Panc1 (cell line): ENCODE measurements at regions not wholly inside any gene's neighbourhood (a gene's known extent, or its start where the extent isn't known, plus 50 kb on each side); places are given as distances from the start of the nearest gene placed in this dataset.

Source experiments
- ATAC-seq: fragments of 200-7000 bp; cut with Tn5 transposase; 2 replicates; pipeline ENCODE4 v1.9.1; 2020; ENCODE audit warnings: mild to moderate bottlenecking, moderate library complexity
- BruUV-seq: library from RNA; stranded (reverse); fragments of 400-500 nt; replicated peaks from 2 replicates; lab custom pipeline; 2021; lab: Mats Ljungman, UMichigan
- CTCF ChIA-PET: fragments of 300-600 bp; sonication (Branson Sonifier 250); formaldehyde crosslinking; loops from one replicate; lab custom pipeline; 2022; ENCODE audit warnings: antibody characterized with exemption; lab: Charles Lee
- POLR2A ChIA-PET: fragments of 300-600 bp; sonication (Branson Sonifier 250); formaldehyde crosslinking; loops from one replicate; lab custom pipeline; 2022; ENCODE audit warnings: antibody characterized with exemption; lab: Charles Lee
- DNase-seq: peaks from one replicate; pipeline ENCODE4 v3.0.0-alpha.2; 2010; ENCODE audit warnings: low read depth, low spot score
- H3K27ac ChIP-seq: 2 replicates; pipeline ENCODE4 v1.5.1; 2011; ENCODE audit warnings: mild to moderate bottlenecking, low read length, inconsistent platforms
- H3K27me3 ChIP-seq: fragments of 200-500 bp; sonication (Bioruptor generic); 2 replicates; pipeline ENCODE4 v1.6.0; 2014; ENCODE audit warnings: low read length, inconsistent platforms; ENCODE audit not compliant: control insufficient read depth, insufficient read depth
- H3K36me3 ChIP-seq: fragments of 200-500 bp; sonication (Bioruptor generic); 2 replicates; pipeline ENCODE4 v1.5.1; 2014; ENCODE audit warnings: inconsistent platforms, mild to moderate bottlenecking, low read length, moderate library complexity; ENCODE audit not compliant: control insufficient read depth, insufficient read depth
- H3K4me1 ChIP-seq: 2 replicates; pipeline ENCODE4 v1.5.1; 2011; ENCODE audit warnings: inconsistent platforms, mild to moderate bottlenecking, low read length, moderate library complexity; ENCODE audit not compliant: control insufficient read depth, insufficient read depth
- H3K4me3 ChIP-seq, 2 experiments: 2 replicates each; pipeline ENCODE4 v1.5.1; 2011 to 2012; ENCODE audit warnings: low read depth in 2 of 2, low read length in 2 of 2, mild to moderate bottlenecking in 2 of 2, inconsistent platforms in 1 of 2, moderate library complexity in 1 of 2
- H3K9me3 ChIP-seq: fragments of 200-500 bp; sonication (Bioruptor generic); 2 replicates; pipeline ENCODE4 v1.5.1; 2014; ENCODE audit warnings: low read depth, mild to moderate bottlenecking, inconsistent platforms, low read length, moderate library complexity; ENCODE audit not compliant: control insufficient read depth, insufficient read depth
- CTCF ChIP-seq: fragments of 450-650 bp; IDR thresholded peaks from 2 replicates; pipeline ENCODE4 v1.5.1; 2017; ENCODE audit warnings: mild to moderate bottlenecking
- POLR2AphosphoS5 ChIP-seq: IDR thresholded peaks from 2 replicates; pipeline ENCODE4 v1.6.1; 2012; ENCODE audit warnings: mild to moderate bottlenecking, low read depth, low read length, moderate library complexity
- REST ChIP-seq, 2 experiments: IDR thresholded peaks; 2 replicates each; pipeline ENCODE4 v1.6.1; 2011 to 2012; ENCODE audit warnings: low read depth in 2 of 2, control low read depth in 1 of 2, low read length in 1 of 2, mild to moderate bottlenecking in 1 of 2, moderate library complexity in 1 of 2; ENCODE audit not compliant: insufficient read depth in 1 of 2
- SIN3A ChIP-seq: IDR thresholded peaks from 2 replicates; pipeline ENCODE4 v1.6.1; 2012; ENCODE audit warnings: low read depth, mild to moderate bottlenecking, low read length, moderate library complexity, borderline replicate concordance; ENCODE audit not compliant: insufficient read depth
- TCF7L2 ChIP-seq: IDR thresholded peaks from 2 replicates; pipeline ENCODE4 v1.6.1; 2011; ENCODE audit warnings: mild to moderate bottlenecking, low read depth, low read length, inconsistent platforms
- in situ Hi-C: cut with HindIII; loops from 2 replicates; pipeline ENCODE4 v1.10.0; 2016; ENCODE audit warnings: low sequenced_read_pairs, low pct_unique_long_range_greater_than_20kb
- intact Hi-C: fragments of 100-400 bp; cut with micrococcal nuclease; formaldehyde crosslinking; loops from one replicate; pipeline ENCODE4 v1.10.0; 2022; ENCODE audit not compliant: unreplicated experiment

GRCh38 chr6:23783901-23784300 lies 342.1 kb upstream of the NRSN1 start:
- POLR2A ChIA-PET: no interaction called here
- ATAC-seq: no peak
- no peak overlapping the region for H3K4me3 ChIP-seq
- in situ Hi-C loops (no loop called here), intact Hi-C loops (no loop called here)
- no TSS peak for BruUV-seq
- H3K4me1 ChIP-seq: no peaks in the 10 kb centered on the region
- no peaks in the 10 kb centered on the region for H3K27me3 ChIP-seq
- no peaks in the 10 kb centered on the region for H3K36me3 ChIP-seq
- TF ChIP-seq POLR2AphosphoS5: no peak
- TF ChIP-seq SIN3A: no peak
- TF ChIP-seq TCF7L2: no peak
- no peak overlapping the region for H3K27ac ChIP-seq
- H3K9me3 ChIP-seq: no peaks in the 10 kb centered on the region
- DNase-seq: no peak
- CTCF ChIA-PET: no interaction called here

GRCh38 chr6:23784301-23784919 lies 341.6 kb upstream of the NRSN1 start:
- POLR2A ChIA-PET: no interaction called here
- CTCF ChIA-PET: no interaction called here
- in situ Hi-C loops: no loop called here

More at GRCh38 chr6:23784301-23784919, 341.6 kb upstream of the NRSN1 start:
- Histone ChIP-seq H3K4me1 (no peaks in the 10 kb centered on the region), H3K9me3 (no peaks in the 10 kb centered on the region), H3K36me3 (no peaks in the 10 kb centered on the region), H3K27me3 (no peaks in the 10 kb centered on the region), H3K4me3 (no peak overlapping the region), H3K27ac (no peak overlapping the region)
- ATAC-seq: no peak
- TF ChIP-seq CTCF (no peak), SIN3A (no peak), POLR2AphosphoS5 (no peak), TCF7L2 (no peak), REST (IDR thresholded peaks at IDR 0.05; ENCODE audit: insufficient read depth in 1 of 2, low read depth in 2 of 2, low read length in 1 of 2) (no peak)
- BruUV-seq: no TSS peak
- intact Hi-C loops: no loop called here
- no peak for DNase-seq
